ACC112 (cell line): ENCODE measurements at regions not wholly inside any gene's neighbourhood (a gene's known extent, or its start where the extent isn't known, plus 50 kb on each side); places are given as distances from the start of the nearest gene placed in this dataset.
"Not testable (repeated sequence)": the region's sequence is repeated elsewhere in the genome, so short reads cannot be mapped to it uniquely, and the experiment has no call there.

ENCODE experiments used
- H2AFZ ChIP-seq: fragments of 200-600 bp; sonication (generic); one replicate; pipeline ENCODE4 v1.6.0; 2017; ENCODE audit warnings: antibody characterized with exemption, low read length; ENCODE audit not compliant: unreplicated experiment
- H3K27ac ChIP-seq: fragments of 200-600 bp; sonication (generic); 2 replicates; pipeline ENCODE4 v1.5.1; 2014; ENCODE audit warnings: low read depth, mild to moderate bottlenecking, antibody characterized with exemption, low read length, moderate library complexity
- H3K27me3 ChIP-seq: fragments of 200-600 bp; sonication (generic); 2 replicates; pipeline ENCODE4 v1.6.1; 2014; ENCODE audit warnings: mild to moderate bottlenecking, antibody characterized with exemption, low read length, moderate library complexity, mixed read lengths; ENCODE audit not compliant: insufficient read depth
- H3K36me3 ChIP-seq: fragments of 200-600 bp; sonication (generic); 2 replicates; pipeline ENCODE4 v1.6.1; 2016; ENCODE audit warnings: mild to moderate bottlenecking, antibody characterized with exemption, low read length, moderate library complexity, mixed read lengths; ENCODE audit not compliant: insufficient read depth
- H3K4me1 ChIP-seq: fragments of 200-600 bp; sonication (generic); one replicate; pipeline ENCODE4 v1.6.1; 2016; ENCODE audit warnings: low read length, mixed read lengths; ENCODE audit not compliant: insufficient read depth, unreplicated experiment, control insufficient read depth
- H3K4me3 ChIP-seq: fragments of 200-600 bp; sonication (generic); 2 replicates; pipeline ENCODE4 v1.5.1; 2014; ENCODE audit warnings: mild to moderate bottlenecking, low read depth, low read length
- H3K79me2 ChIP-seq: fragments of 200-600 bp; sonication (generic); one replicate; pipeline ENCODE4 v1.6.0; 2016; ENCODE audit warnings: low read length; ENCODE audit not compliant: control insufficient read depth, unreplicated experiment, insufficient read depth

DNA sequence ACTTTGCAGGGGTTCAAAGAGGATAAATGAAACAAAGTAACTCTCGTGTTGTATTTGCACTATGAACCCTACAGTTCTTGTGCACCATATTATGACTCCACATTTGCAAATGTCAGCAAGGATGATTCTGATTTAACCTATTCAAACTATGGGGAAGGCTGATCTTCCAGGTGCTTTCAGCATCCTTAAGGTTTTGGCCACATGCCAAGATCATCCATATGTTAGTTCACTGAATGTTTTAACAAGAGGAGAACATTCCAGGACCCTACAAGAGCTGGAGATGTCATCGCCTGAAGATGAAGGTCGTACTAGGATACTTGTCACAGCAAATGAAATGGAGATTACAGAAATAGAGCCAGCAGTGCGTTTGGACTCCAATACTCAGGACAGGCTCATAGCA, 114.2 kb downstream of the DHRS2 start:
- no peaks in the 10 kb centered on the region for H3K79me2 ChIP-seq
- no peaks in the 10 kb centered on the region for H3K36me3 ChIP-seq

GRCh38 chr14:23751616-23752015, 115.5 kb downstream of the DHRS2 start:
- Histone ChIP-seq H3K4me1 (no peaks in the 10 kb centered on the region), H3K36me3 (no peaks in the 10 kb centered on the region), H3K4me3 (no peak overlapping the region), H3K79me2 (no peaks in the 10 kb centered on the region), H2AFZ (no peak overlapping the region), H3K27ac (no peak overlapping the region), H3K27me3 (peaks cover 79% of the 10 kb centered on the region)

More for the DNA sequence above, 114.2 kb downstream of the DHRS2 start:
- Histone ChIP-seq H3K27me3 (peaks cover 75% of the 10 kb centered on the region), H2AFZ (no peak overlapping the region), H3K4me3 (no peak overlapping the region), H3K27ac (no peak overlapping the region), H3K4me1 (no peaks in the 10 kb centered on the region)

DNA sequence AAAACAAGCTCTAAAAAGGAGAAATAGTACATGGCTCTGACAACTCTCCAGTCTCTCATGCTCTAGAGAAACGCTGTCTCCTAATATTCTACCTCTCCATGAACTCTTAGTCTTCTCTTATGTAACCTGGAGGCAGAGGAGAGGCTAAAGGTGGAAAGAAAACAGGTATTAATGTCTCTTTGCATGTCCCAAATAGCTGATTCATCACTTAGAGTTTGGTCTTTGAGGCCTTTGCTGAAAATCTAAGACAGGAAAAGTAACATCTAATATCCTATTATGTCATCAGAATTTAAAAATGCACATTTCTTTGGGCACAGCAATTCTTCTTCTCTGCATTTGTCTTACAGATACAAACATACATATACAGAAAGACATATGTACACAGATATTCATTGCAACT, 127.2 kb downstream of the DHRS2 start:
- Histone ChIP-seq H3K4me3 (no peak overlapping the region), H2AFZ (no peak overlapping the region), H3K27ac (no peak overlapping the region), H3K4me1 (no peaks in the 10 kb centered on the region), H3K27me3 (peaks cover 26% of the 10 kb centered on the region), H3K36me3 (no peaks in the 10 kb centered on the region), H3K79me2 (no peaks in the 10 kb centered on the region)

GRCh38 chr14:23766737-23767401, 130.7 kb downstream of the DHRS2 start:
- Histone ChIP-seq H3K79me2 (no peaks in the 10 kb centered on the region), H3K4me1 (no peaks in the 10 kb centered on the region), H2AFZ (no peak overlapping the region), H3K4me3 (no peak overlapping the region), H3K27me3 (peaks cover 52% of the 10 kb centered on the region), H3K36me3 (no peaks in the 10 kb centered on the region), H3K27ac (no peak overlapping the region)

- H2AFZ ChIP-seq, H3K79me2 ChIP-seq: not testable (repeated sequence)
These were observed 133.1 kb downstream of the DHRS2 start for GRCh38 chr14:23769221-23769728.

DNA sequence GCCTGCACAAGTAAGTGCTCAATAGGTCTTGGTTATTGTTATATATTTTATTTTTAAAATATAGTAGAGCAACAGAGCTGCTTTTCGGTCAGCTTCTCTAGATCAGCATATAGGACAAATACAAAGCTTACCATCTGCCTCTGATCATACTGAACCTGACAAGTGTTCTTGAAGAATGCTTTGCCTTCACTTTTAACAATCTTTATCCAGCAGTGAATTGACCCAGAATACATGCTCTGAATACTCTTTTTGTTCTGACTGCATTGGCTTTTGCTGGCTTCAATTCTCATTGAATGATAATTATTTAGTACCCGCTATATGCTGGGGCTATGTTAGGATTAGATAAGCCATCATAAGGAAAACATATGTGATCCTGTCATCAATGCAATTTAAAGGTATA, 137.8 kb downstream of the DHRS2 start:
- Histone ChIP-seq H3K79me2 (no peaks in the 10 kb centered on the region), H3K4me3 (no peak overlapping the region), H3K27me3 (peaks cover 83% of the 10 kb centered on the region), H3K27ac (no peak overlapping the region), H3K36me3 (no peaks in the 10 kb centered on the region), H2AFZ (no peak overlapping the region), H3K4me1 (no peaks in the 10 kb centered on the region)

More at GRCh38 chr14:23769221-23769728, 133.1 kb downstream of the DHRS2 start:
- H3K27me3 ChIP-seq: peaks cover 71% of the 10 kb centered on the region
- H3K4me1 ChIP-seq, H3K27ac ChIP-seq, H3K4me3 ChIP-seq, H3K36me3 ChIP-seq: not testable (repeated sequence)

DNA sequence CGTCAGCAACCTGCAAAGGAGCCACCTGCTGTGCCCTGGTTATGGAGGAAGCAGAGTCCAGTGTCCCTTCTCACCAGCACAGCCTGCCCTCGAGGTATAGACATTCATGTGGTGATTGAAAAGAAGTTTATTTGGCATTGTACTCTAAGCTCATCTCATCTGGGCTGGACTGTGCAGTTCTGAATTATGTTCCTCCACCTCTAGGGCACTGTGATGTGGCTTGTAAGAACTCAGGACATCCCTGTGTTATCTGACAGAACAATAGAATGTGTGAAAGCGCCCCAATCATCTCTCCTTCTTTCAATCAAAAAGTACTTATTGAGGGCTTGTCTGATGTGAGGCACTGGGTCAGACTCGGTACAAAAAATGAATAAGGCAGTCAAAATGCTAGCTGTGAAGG, 140.1 kb downstream of the DHRS2 start:
- Histone ChIP-seq H3K27me3 (peaks cover 90% of the 10 kb centered on the region), H3K4me1 (no peaks in the 10 kb centered on the region), H3K36me3 (no peaks in the 10 kb centered on the region), H2AFZ (no peak overlapping the region), H3K27ac (no peak overlapping the region), H3K79me2 (no peaks in the 10 kb centered on the region), H3K4me3 (no peak overlapping the region)

DNA sequence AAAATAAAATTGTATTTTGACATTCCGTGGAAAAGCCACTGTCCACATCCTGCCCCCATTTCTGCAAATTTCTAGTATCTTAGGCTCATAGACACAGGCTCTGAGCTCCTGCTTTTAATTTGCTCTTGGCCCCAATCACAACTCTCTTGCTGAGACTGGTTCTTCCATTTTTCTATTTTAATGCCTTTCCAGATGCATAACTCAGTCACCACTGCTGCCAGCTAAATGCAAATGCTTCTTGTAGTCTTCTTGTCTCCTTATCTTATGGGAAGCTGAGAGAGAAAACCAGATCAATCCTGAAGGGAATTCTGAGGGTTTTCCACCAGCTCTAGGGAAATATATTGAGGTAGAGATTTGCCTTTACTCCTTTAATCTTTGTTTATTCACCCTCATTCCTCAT, 149.0 kb downstream of the DHRS2 start:
- H3K4me3 ChIP-seq: no peak overlapping the region
- no peak overlapping the region for H3K27ac ChIP-seq
- H2AFZ ChIP-seq: no peak overlapping the region
- no peaks in the 10 kb centered on the region for H3K36me3 ChIP-seq
- no peaks in the 10 kb centered on the region for H3K79me2 ChIP-seq
- peaks cover 79% of the 10 kb centered on the region for H3K27me3 ChIP-seq
- H3K4me1 ChIP-seq: no peaks in the 10 kb centered on the region

GRCh38 chr14:23787436-23787835, 151.3 kb downstream of the DHRS2 start:
- Histone ChIP-seq H3K27me3 (peaks cover 78% of the 10 kb centered on the region), H3K4me3 (no peak overlapping the region)

DNA sequence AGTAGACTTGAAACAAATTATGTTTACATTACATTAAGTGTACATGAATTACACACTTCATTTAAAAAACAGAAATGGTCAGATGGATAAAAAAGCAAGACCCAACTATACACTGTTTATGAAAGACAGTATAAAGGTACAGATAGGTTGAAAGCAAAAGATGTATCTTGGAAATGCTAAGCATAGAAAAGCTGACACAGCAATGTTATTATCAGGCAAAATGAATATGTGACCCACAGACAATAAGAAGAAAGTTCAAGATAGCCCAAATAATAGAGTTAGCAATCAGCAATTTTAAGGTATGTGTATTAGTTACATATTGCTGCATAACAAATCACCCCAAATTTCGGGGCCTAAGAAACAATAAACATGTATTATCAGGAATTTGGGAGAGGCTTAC, 153.5 kb downstream of the DHRS2 start:
- no peak overlapping the region for H3K27ac ChIP-seq
- peaks cover 73% of the 10 kb centered on the region for H3K27me3 ChIP-seq
- no peaks in the 10 kb centered on the region for H3K79me2 ChIP-seq
- no peaks in the 10 kb centered on the region for H3K4me1 ChIP-seq
- no peak overlapping the region for H2AFZ ChIP-seq
- H3K4me3 ChIP-seq: no peak overlapping the region
- H3K36me3 ChIP-seq: no peaks in the 10 kb centered on the region

More at GRCh38 chr14:23787436-23787835, 151.3 kb downstream of the DHRS2 start:
- Histone ChIP-seq H3K36me3 (no peaks in the 10 kb centered on the region), H3K27ac (no peak overlapping the region), H2AFZ (no peak overlapping the region), H3K79me2 (no peaks in the 10 kb centered on the region), H3K4me1 (no peaks in the 10 kb centered on the region)

- Histone ChIP-seq H2AFZ (no peak overlapping the region), H3K27me3 (peaks cover 56% of the 10 kb centered on the region), H3K4me1 (no peaks in the 10 kb centered on the region), H3K4me3 (no peak overlapping the region), H3K27ac (no peak overlapping the region), H3K79me2 (no peaks in the 10 kb centered on the region), H3K36me3 (no peaks in the 10 kb centered on the region)
These were observed 157.4 kb downstream of the DHRS2 start for GRCh38 chr14:23793532-23793931.
